HPDE6-E6E7 (cell line): ENCODE measurements at regions not wholly inside any gene's neighbourhood (a gene's known extent, or its start where the extent isn't known, plus 50 kb on each side); places are given as distances from the start of the nearest gene placed in this dataset.

Experiments
- DNase-seq: peaks from one replicate; pipeline ENCODE4 v3.0.0; 2011; ENCODE audit warnings: missing footprints; ENCODE audit errors: extremely low spot score

DNA sequence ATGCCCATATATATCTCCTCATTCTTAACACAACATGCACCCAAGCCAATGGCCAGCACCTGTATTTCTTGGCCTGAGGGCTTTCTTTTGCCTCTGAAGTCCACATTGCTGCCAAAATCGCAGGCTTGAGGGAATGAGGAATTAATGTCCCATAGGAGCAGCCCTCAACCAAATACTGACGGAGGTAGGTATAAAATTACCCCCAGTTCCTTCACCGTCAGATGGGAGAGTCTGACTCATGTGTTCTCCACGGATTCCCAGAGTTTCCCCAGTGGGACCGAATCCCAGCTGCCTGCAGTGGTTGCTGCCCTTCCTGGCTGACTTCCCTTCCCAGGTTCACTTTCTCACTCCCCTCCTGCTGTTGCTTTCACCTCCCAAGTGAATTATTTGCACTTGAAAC, 602.2 kb upstream of the NOX3 start:
- DNase-seq, result no peak

DNA sequence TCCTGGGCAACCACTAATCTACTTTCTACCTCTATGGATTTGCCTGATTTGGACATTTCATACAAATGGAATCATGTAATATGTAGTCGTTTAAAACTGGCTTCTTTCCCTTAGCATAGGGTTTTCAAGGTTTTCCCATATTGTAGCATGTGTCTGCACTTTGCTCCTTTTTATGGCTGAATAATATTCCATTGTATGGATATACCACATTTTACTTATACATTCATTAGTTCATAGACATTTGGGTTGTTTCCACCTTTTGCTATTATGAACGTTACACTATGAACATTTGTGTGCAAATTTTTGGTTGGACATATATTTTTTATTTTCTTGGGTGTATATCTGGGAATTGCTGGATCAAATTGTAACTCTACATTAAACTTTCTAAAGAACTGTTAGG, 600.4 kb upstream of the NOX3 start:
- no peak for DNase-seq

DNA sequence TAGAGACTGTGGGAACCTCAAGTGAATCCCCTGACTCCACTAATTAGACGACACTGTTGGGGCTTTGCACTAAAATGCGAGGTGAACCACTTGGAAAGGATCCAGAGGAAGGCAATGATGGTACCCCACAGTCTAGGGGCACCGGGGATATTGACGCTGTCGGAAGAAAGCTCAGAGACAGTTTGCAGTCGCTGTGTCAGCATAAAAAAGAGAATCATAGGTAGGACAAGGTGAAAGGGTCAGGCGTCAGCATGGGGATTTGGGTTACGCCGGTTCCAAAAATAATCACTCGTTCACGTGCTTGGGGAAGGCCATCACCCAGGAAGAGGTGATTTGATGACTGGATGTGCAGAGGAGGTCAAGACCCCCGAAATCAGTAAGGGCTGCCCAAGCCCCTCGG, 598.0 kb upstream of the NOX3 start:
- DNase-seq, result no peak

DNA sequence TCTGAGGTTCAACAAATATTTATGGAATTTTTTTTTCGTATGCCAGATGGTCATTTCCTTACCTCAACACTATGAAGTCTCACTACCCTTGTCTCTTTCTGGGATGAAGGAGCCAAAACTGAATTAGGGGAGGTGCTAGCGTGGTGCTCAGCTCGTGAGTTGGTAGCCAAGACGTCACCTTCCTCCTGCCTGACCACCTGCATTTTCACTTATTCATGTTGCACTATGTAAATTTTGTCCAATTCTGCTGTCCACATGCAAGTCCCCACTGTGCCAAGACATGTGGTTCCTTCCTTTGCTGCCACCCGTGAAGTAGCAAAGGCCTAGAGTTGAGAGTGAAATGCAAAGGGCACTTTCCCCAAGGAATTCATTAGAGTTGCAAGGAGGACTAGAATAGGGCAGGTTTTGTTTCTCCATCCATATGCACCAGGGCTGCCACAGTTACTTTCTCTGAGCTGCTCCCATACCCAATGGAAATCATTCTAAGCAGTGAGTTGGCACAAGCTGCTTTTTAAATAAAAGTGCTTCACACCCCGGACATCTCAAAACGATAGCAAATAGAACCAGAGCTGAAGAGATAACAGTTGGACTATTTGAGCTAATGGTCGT, 591.3 kb upstream of the NOX3 start:
- no peak for DNase-seq

DNA sequence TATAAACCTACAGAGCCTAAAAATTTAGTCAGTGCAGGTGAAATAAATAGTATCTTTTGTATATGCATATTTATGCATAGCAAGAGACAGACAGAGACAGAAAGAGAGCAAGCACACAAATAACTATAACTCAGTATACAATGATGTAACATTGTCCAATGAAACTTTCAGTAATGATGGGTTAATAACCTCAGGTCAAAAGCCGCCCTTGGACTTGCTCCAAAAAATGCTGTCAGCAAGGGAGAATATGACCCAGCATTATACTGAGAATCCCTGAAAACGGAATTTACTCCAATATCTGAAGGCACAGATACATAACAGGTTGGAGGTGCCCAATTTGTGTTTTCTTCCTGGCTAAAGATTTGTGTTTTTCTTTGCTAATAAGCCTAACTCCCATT, 590.6 kb upstream of the NOX3 start:
- no peak for DNase-seq

DNA sequence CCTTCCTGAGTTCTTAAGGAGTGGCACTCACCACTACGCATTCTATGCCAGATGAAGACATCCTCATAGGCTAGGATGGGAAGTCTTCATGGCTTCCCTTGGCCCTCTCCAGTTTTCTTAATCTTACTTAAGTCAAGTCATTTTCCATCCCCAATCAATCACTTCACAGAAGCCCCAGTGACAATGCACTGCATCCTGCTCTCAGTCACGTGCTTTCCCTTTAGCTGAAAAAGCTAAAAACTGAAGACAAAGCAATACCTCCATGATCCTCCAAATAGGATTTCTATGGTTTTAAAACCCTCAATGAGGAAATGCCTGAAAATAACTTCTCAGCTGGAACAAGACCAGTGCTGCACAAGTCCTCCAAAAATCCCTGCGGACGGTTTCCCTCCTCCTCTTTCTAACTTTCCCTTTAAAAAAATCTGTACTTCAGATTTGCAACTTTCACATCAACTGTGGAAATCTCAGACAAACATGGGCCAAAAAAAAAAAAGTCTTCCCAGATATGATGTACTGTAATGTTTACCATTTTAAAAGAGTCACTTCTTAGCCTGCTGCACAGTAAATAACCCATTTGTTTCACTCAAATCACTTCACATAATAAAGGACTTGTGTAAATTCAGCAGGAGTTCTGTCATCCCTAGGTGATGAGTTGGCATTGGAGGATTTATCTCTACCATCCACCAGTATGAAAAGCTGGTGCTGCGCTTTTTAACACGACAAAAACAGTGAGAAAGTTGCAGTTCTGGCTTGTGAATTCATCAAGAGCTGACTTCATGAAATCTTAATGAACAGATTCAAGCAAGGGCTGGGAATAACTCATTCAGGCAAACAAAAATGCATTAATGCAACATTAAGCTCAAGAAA, 590.0 kb upstream of the NOX3 start:
- no peak for DNase-seq

DNA sequence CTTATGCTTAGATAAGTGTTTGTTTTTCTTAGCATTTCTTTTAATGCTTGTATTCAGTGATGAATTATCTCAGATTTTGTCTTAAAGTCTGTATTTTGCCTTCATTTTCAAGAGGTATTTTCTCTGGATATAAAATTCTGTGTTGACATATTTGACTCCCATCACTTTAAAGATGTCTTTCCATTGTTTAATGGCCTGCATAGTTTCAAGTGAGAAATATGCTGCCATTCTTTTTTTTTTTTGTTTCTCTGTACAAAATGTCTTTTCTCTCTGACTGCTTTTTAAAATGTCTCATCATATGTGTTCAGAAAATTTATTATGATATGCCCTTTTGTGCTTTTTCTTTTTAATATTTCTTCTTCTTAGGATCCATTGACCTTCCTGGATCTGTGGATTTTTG, 578.0 kb upstream of the NOX3 start:
- DNase-seq, result no peak

DNA sequence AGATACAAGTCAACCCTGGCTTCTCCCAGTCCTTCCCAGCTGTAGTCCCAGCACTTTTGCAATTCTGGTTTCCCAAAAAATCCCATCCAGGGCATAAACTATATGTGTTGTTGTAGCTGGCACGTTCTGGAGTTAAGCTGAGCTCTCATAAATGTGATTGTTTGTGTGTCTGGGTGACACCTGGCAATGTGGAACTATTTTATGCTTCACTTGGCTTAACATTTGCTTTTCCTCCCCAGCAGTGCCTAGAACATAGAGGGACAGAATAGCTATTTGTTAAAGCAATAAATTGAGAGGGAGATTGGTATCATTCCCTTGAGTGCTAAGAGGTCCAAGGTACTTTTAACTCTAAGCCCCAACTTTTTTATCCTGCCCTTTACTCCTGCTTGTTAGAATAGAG, 575.9 kb upstream of the NOX3 start:
- no peak for DNase-seq

DNA sequence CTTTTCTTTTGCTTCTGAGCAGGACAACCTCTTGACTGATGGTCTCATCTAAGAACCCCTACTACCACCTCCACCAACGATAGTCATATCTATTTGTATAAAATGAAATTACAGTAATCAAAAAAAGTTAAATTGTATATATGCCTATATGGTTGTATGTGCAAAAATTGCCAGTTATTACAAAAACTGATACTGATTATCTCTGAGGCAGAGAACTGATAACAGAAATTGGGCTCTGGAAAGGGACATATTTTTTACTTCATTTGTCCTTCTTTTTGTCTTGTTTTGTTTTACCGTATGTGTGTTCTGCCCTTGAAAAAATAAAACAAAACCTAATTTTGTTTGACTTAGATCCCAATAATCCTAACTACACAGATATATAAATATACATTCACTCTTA, 574.4 kb upstream of the NOX3 start:
- DNase-seq, result no peak

DNA sequence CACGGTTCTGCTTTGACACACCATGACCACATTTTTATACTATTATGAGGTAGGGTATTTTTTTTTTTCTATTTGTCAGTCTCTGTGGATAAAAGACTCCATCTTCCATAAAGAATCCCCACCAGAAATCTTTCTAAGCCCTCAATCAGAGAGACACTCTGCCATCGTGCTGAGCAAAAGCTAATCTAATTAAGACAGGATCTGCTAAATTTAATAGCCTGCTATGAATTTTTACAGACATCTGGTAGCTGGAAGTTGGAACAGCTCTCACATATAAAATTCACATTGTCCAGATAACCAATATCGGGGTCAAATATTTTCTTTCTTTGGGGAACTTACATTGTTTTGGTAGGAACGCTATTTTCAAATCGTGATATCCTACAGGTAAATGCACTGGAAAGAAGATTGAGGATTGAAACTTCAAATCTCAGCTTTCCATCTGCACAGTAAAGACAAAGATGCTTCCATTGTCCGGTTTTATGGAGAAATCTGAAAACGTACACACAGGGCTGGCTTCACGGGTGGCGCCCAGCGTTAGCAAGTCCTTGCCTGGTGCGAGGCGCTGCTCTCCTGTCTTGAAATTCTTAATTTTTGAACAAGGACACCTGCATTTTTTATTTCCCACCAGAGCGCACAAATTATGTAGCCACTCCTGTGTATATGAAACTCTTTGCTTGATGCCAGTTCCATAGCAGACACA, 573.8 kb upstream of the NOX3 start:
- no peak for DNase-seq

DNA sequence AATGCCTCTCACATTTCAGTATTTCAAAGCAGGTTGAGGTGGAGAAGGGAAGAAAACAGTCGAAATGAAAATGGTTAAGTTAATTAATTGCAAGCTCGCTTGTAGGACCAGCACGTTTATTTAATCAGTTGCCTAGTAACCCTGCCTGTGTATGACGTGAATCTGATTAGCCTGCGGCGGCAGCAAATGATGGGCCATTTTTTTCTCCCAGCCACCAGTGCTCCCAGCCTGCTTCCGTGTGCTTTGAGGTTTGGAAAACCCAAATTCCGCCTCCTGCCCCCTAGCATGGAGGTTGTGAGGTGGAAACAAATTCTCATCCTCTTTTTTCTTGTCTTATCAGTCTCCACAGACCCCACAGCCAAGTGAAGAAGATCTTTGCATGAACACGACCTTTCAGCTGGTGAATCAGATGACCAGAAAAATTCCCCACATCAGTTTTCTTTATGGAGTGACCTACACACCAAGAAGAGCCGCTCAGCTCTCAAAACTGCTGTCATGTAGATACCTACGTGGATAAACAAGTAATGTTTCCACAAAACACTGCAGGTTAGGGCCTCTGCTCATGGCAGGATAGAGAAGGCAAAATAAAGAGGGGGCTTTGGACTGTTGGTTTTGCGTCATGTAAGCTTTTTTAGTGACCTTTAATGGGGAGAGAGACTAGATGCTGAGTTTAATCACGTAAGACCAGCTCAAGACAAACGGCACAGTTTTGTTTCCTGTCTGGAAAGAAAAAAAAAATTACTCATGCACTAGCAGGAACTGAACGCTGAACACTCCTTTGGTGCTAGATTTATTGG, 572.9 kb upstream of the NOX3 start:
- no peak for DNase-seq

DNA sequence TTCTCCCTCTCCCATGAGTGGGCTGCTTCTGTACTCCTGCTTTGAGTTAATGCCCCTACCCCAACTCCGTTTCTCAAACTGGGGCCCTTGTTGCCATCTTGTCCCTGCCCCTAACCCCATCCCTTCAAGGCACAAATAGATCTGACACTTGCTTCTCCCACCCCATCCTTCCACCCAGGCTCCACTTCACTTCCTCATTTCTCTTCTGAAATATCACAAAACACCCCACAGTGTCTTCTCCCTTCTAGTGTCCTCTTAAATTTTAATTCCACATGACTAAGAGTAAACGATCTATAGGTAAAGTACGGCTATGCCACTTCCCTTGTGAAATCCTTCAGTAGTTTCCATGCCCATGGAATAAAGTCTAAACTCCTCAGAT, 571.6 kb upstream of the NOX3 start:
- DNase-seq, result no peak

DNA sequence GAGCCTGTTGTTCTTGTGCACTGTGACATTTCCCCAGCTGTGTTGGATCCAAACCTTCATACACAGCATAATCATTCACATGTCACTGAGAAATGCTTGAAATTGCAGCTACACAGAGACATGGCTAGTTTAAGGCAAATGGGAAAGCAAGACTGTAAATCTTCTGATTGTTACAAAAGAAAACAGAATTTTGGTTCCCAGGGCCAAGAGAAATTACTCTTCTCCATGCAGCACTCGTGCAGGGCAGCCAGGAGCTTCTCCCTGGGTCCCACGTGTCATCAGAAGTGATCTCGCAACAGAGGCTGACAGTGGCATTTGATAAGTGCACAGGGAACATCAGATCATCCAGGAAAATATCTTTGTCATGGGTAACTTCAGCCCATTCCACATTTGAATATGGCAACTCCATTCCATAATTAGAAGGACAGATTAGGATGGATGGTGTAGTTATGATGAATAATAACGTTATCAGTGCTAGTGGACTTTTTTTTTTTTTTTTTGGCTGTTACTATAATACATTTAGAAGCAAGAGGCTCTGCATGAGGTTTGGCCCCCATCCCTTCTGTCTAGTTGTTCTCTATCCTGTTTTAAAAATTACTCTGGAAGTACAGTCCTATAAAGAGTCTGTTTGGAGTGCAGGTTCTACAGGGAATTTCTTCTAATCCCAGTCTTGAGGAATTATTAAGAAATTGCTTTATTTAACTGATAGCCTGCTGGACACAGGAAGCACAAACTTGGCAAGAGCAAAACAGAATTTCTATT, 571.0 kb upstream of the NOX3 start:
- DNase-seq, result no peak

DNA sequence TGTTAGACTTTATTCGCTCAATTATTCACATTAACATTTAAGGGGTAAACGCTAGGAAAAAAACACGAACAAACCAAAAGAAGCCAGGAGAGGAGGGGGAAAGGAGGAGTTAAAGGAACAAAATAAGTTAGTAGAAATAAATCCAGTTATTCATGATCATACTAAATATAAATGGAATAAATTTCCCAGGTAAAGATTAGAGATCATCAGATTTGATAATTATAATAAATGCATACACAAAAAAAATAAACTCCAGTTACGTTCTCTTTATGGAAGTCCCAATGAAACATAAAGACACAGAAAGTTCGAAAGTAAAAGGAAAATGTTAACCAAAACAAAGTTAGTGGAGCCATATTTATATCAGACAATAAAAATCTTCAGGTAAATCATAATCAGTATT, 568.7 kb upstream of the NOX3 start:
- no peak for DNase-seq

DNA sequence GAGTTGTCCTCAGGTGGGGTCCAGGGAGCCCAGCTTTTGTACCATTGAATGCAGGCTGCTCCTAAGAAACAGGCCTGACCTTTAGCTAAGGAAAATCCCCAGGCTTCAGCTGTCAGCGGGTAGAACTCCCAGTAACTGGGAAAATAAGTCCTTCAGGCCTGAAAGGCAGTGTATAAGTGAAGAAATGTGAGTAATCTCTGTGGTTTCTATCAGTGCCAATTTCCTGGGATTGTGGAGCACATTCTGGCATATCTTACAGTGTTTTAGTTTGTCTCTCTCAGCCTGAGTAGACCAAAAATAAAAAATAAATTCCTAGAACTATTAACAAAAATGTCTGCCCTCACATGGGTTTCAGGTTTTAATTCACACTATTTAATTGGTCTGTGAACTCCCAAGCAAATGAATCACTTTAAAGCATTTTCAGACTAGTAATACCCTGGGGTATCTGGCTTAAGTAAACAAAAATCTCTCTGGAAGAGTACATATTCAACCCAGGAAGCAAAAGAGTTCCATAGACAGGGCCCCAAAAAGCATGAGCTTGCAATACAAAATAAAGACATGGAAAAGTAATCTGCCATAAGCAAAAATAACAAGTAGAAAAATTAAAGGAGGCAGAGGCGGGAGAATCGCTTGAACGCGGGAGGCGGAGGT, 566.2 kb upstream of the NOX3 start:
- DNase-seq, result no peak

DNA sequence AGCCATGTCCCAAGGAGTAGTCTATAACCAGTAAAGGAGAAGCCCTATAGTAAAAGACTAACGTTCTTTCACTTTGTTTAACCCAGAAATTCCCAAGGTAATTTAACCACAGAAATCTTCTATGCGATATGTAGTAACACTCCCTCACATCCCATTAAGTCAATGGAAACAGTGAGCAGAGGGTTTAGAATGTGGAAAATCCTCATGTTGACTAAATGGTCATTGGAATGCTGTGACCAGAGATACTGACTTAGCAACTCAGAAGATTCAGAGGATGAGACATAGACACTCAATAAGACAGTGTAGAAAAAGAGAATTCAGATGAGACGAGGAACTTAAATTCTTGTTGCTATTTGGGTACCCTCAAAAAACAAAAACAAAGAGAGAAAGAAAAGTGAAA, 562.2 kb upstream of the NOX3 start:
- DNase-seq, result no peak

DNA sequence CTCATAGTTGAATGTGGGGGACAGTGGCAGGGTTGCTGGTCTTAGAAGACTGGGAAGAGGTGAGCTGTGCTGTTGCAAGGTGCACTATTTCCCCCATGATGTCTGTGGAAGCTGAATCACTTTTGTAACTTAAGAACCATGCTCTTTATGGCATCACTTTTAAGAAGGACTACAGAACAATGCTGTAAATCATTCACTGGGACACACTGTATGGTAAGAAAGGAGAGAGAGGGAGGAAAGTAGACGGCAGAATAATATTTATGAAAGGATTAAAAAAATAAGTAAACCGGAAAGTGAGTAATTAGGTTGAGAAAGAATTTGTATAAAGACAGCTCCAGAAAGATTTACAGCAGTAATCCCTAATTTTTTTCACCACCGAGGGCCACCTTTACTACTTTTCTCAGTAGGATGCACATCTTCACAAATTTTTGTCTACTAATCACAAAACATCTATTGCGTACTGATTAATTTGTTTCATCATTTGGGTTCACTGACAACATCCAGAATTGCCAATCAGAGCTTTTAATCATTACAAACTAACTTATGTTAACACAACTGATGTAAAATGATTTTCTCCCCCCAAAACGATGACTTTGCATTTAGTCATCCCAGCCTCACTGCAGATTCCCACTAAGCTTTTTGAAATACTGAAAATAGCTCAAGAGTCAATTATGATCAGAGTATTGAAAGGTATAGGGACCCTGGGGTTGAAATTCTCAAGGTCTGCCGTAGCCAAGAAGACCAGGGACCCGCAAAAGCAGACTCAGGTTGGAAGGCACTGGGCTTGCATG, 560.7 kb upstream of the NOX3 start:
- no peak for DNase-seq

DNA sequence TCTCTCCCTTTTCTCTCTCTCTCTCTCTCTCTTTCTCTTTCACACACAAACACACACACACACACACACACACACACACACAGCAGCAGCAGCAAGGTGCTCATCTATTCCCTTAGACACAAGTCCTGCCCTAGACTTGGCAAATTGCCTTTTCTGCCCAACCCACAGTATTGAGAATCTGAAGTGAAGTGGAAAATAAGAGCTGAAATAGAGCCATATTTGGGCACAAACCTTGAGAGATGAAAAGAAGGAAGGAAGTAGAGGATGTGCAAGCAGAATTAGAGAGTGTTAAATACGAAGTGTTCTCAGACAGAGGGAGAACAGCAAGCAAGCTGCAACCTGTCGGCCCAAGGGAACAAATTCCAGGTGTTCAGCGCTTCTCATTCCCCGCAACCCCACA, 557.5 kb upstream of the NOX3 start:
- DNase-seq, result no peak

DNA sequence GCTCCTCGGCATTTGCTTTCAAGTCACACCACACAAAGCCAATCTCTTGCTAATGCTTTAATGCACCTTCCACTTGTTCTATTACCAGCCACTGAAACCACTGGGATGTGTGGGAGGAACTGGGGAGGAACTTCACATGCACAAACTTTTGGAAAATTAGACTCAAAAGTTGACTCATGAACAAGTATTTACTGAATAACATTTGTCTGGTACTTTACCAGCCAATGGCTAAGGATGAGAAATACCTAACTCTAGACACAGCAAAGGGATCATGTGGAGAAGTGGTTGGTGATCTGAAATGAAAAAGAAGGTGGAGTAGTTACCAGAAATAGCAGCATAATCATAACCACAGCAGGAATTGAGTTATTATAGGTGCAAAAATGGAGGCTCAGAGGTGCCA, 554.0 kb upstream of the NOX3 start:
- DNase-seq, result no peak

DNA sequence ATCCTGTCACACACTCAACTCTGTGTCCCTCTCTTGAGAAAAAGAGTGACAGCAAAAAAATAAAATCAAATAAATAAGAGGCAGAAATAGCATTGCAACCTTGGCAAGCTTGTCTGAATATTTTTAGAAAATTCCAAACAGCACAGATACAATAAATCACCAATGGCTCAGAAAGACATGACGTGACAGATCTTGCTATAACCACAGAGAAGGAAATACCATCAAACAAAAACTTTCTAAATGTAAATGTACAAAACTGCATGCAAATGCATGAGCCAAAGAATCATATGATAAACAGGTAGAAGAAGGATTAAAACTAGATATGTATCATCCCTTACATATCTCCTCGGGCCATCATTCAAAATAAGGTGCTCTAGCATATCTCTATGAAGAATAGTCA, 549.2 kb upstream of the NOX3 start:
- no peak for DNase-seq
